Panc1 (cell line): ENCODE measurements at regions not wholly inside any gene's neighbourhood (a gene's known extent, or its start where the extent isn't known, plus 50 kb on each side); places are given as distances from the start of the nearest gene placed in this dataset.
"Not testable (repeated sequence)": the region's sequence is repeated elsewhere in the genome, so short reads cannot be mapped to it uniquely, and the experiment has no call there.

Experiments used
- ATAC-seq: fragments of 200-7000 bp; cut with Tn5 transposase; 2 replicates; pipeline ENCODE4 v1.9.1; 2020; ENCODE audit warnings: mild to moderate bottlenecking, moderate library complexity
- BruUV-seq: library from RNA; stranded (reverse); fragments of 400-500 nt; replicated peaks from 2 replicates; lab custom pipeline; 2021; lab: Mats Ljungman, UMichigan
- CTCF ChIA-PET: fragments of 300-600 bp; sonication (Branson Sonifier 250); formaldehyde crosslinking; loops from one replicate; lab custom pipeline; 2022; ENCODE audit warnings: antibody characterized with exemption; lab: Charles Lee
- POLR2A ChIA-PET: fragments of 300-600 bp; sonication (Branson Sonifier 250); formaldehyde crosslinking; loops from one replicate; lab custom pipeline; 2022; ENCODE audit warnings: antibody characterized with exemption; lab: Charles Lee
- DNase-seq: peaks from one replicate; pipeline ENCODE4 v3.0.0-alpha.2; 2010; ENCODE audit warnings: low read depth, low spot score
- H3K27ac ChIP-seq: 2 replicates; pipeline ENCODE4 v1.5.1; 2011; ENCODE audit warnings: mild to moderate bottlenecking, low read length, inconsistent platforms
- H3K27me3 ChIP-seq: fragments of 200-500 bp; sonication (Bioruptor generic); 2 replicates; pipeline ENCODE4 v1.6.0; 2014; ENCODE audit warnings: low read length, inconsistent platforms; ENCODE audit not compliant: control insufficient read depth, insufficient read depth
- H3K36me3 ChIP-seq: fragments of 200-500 bp; sonication (Bioruptor generic); 2 replicates; pipeline ENCODE4 v1.5.1; 2014; ENCODE audit warnings: inconsistent platforms, mild to moderate bottlenecking, low read length, moderate library complexity; ENCODE audit not compliant: control insufficient read depth, insufficient read depth
- H3K4me1 ChIP-seq: 2 replicates; pipeline ENCODE4 v1.5.1; 2011; ENCODE audit warnings: inconsistent platforms, mild to moderate bottlenecking, low read length, moderate library complexity; ENCODE audit not compliant: control insufficient read depth, insufficient read depth
- H3K4me3 ChIP-seq, 2 experiments: 2 replicates each; pipeline ENCODE4 v1.5.1; 2011 to 2012; ENCODE audit warnings: low read depth in 2 of 2, low read length in 2 of 2, mild to moderate bottlenecking in 2 of 2, inconsistent platforms in 1 of 2, moderate library complexity in 1 of 2
- H3K9me3 ChIP-seq: fragments of 200-500 bp; sonication (Bioruptor generic); 2 replicates; pipeline ENCODE4 v1.5.1; 2014; ENCODE audit warnings: low read depth, mild to moderate bottlenecking, inconsistent platforms, low read length, moderate library complexity; ENCODE audit not compliant: control insufficient read depth, insufficient read depth
- in situ Hi-C: cut with HindIII; loops from 2 replicates; pipeline ENCODE4 v1.10.0; 2016; ENCODE audit warnings: low sequenced_read_pairs, low pct_unique_long_range_greater_than_20kb
- intact Hi-C: fragments of 100-400 bp; cut with micrococcal nuclease; formaldehyde crosslinking; loops from one replicate; pipeline ENCODE4 v1.10.0; 2022; ENCODE audit not compliant: unreplicated experiment
- TF ChIP-seq, protein P1 (sequence below): fragments of 450-650 bp; IDR thresholded peaks from 2 replicates; pipeline ENCODE4 v1.5.1; 2017; ENCODE audit warnings: mild to moderate bottlenecking

GRCh38 chr9:138211544-138212219 lies 334.1 kb downstream of the CACNA1B start:
- POLR2A ChIA-PET, CTCF ChIA-PET, DNase-seq, H3K4me3 ChIP-seq, H3K27ac ChIP-seq, H3K9me3 ChIP-seq, in situ Hi-C loops, H3K27me3 ChIP-seq, H3K4me1 ChIP-seq, BruUV-seq, intact Hi-C loops, H3K36me3 ChIP-seq: not testable (repeated sequence)
- ATAC-seq = peak; percentile 86
- TF ChIP-seq, protein P1, sequence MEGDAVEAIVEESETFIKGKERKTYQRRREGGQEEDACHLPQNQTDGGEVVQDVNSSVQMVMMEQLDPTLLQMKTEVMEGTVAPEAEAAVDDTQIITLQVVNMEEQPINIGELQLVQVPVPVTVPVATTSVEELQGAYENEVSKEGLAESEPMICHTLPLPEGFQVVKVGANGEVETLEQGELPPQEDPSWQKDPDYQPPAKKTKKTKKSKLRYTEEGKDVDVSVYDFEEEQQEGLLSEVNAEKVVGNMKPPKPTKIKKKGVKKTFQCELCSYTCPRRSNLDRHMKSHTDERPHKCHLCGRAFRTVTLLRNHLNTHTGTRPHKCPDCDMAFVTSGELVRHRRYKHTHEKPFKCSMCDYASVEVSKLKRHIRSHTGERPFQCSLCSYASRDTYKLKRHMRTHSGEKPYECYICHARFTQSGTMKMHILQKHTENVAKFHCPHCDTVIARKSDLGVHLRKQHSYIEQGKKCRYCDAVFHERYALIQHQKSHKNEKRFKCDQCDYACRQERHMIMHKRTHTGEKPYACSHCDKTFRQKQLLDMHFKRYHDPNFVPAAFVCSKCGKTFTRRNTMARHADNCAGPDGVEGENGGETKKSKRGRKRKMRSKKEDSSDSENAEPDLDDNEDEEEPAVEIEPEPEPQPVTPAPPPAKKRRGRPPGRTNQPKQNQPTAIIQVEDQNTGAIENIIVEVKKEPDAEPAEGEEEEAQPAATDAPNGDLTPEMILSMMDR = peak; percentile 72

DNA sequence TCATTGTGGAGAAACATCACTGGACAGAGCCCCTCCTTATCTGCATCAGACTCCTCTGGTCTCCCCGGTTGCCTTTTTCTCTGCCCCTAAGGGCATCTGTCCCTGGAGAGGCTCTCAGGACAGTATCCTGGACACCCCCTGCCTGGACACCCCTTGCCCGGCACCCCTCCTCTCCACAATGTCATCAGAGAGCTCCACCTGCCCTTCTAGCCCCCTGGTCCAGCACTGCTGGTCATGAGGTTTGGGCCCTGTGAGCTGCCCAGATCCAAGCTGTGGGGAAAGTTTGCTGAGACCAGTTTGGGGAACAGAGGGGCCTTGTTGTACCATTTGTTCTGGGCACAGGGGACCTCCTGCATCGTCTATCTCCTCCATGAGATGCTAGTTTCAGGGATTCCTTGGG lies 335.2 kb downstream of the CACNA1B start:
- H3K4me1 ChIP-seq, POLR2A ChIA-PET, DNase-seq, BruUV-seq, H3K36me3 ChIP-seq, H3K27ac ChIP-seq, H3K27me3 ChIP-seq, intact Hi-C loops, CTCF ChIA-PET, H3K9me3 ChIP-seq, ATAC-seq, H3K4me3 ChIP-seq, in situ Hi-C loops: not testable (repeated sequence)

DNA sequence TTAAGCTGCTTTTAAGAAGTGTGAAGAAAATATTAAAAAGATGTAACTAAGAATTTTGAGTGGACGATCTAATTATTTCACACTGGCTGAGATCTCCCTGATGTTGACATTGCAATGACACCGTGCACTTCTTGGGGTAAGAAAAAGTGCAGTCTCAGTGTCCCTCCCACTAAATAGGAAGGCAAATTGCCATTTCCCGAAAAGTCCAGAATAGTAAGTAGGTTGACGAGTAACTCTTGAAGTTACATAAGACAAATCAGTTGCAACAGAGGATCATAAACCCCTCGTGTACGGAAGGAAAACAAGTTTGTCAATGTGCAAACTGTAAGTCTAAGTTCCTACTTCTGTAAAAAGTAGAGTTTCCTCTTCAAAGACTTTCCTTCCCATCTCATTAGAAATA lies 336.2 kb downstream of the CACNA1B start:
- H3K36me3 ChIP-seq, BruUV-seq, H3K27ac ChIP-seq, H3K9me3 ChIP-seq, POLR2A ChIA-PET, H3K27me3 ChIP-seq, in situ Hi-C loops, H3K4me1 ChIP-seq, H3K4me3 ChIP-seq, ATAC-seq, intact Hi-C loops, DNase-seq, CTCF ChIA-PET: not testable (repeated sequence)

GRCh38 chr9:138214548-138214947 lies 337.0 kb downstream of the CACNA1B start:
- intact Hi-C loops, H3K4me1 ChIP-seq, POLR2A ChIA-PET, ATAC-seq, H3K27me3 ChIP-seq, H3K27ac ChIP-seq, CTCF ChIA-PET, DNase-seq, in situ Hi-C loops, H3K4me3 ChIP-seq, H3K9me3 ChIP-seq, H3K36me3 ChIP-seq, BruUV-seq: not testable (repeated sequence)

DNA sequence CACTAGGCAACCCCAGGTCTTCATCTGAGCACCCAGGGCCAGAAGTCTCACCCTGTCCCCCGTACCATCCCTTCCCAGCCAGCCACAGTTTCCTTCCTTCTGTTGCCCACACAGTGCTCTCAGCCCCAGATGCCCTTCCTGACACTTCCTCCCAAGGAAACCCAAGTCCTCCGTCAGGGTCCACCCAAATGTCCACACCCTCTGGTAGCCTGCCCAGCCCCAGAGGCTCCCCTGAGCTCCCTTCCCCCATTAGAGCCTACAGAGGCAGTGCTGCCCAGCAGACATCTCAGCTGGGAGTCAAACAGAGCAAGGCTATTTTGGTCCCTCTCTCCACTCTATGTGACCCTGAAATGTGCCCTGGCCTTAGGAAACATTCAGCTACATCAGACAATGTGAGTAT lies 338.0 kb downstream of the CACNA1B start:
- H3K9me3 ChIP-seq, CTCF ChIA-PET, H3K27ac ChIP-seq, DNase-seq, ATAC-seq, H3K4me1 ChIP-seq, in situ Hi-C loops, BruUV-seq, H3K27me3 ChIP-seq, H3K4me3 ChIP-seq, POLR2A ChIA-PET, intact Hi-C loops, H3K36me3 ChIP-seq: not testable (repeated sequence)

DNA sequence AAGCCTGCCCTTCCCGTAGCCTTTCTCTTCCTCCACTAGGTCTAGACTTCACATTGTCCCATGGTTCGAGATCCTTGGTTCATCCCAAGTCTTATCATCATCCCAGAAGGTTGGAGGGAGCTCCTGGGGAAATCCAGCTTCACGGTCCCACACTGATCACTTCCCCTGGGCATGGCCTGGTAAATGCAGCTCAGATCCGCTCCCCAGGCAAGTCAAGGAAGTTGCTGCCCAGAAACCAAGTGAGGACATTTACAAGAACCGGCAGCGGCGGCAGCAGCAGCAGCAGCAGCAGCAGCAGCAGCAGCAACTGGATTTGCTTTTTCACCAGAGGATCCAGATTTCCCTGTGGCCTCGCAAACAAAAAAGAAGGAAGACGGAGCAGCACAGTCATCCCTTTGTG lies 339.2 kb downstream of the CACNA1B start:
- in situ Hi-C loops, H3K36me3 ChIP-seq, POLR2A ChIA-PET, H3K4me1 ChIP-seq, H3K27ac ChIP-seq, BruUV-seq, H3K9me3 ChIP-seq, H3K27me3 ChIP-seq, intact Hi-C loops, ATAC-seq, CTCF ChIA-PET, H3K4me3 ChIP-seq, DNase-seq: not testable (repeated sequence)

DNA sequence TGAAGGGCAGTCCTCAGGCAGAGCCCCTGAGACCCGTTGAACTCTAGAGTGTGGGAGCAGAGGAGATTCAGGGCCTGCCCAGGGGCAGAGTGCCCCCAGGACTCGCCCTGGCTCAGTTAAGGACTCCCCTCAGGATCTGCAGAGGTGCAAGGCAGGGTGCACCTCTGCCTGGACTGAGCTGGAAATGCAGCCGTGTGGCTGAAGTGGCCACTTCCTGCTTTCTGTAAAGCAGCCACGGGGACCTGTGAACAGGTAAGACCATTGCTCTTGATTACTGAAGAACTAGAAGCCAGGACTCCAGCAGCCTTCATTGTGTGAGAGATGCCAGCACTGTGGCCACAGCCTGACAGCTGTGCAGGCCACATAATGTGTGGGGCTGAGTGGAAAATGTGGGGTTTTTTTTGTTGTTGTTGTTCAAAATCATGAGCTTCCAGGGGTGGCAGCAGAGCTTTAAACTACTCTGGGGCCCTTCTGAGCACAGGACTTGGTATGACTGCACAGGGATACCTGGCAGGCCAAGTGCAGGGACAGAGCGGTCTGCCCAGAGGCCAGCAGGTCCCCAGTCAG lies 339.8 kb downstream of the CACNA1B start:
- H3K9me3 ChIP-seq, POLR2A ChIA-PET, CTCF ChIA-PET, H3K36me3 ChIP-seq, in situ Hi-C loops, H3K27ac ChIP-seq, H3K27me3 ChIP-seq, BruUV-seq, intact Hi-C loops, DNase-seq, ATAC-seq, H3K4me3 ChIP-seq, H3K4me1 ChIP-seq: not testable (repeated sequence)
